ENCODE measurements at regions not wholly inside any gene's neighbourhood (a gene's known extent, or its start where the extent isn't known, plus 50 kb on each side); places are given as distances from the start of the nearest gene placed in this dataset.

GRCh38 chr5:61775901-61776300 is 443.8 kb downstream of the ZSWIM6 start:
- POLR2A ChIA-PET, result no interaction called here
- TF ChIP-seq, protein P1, sequence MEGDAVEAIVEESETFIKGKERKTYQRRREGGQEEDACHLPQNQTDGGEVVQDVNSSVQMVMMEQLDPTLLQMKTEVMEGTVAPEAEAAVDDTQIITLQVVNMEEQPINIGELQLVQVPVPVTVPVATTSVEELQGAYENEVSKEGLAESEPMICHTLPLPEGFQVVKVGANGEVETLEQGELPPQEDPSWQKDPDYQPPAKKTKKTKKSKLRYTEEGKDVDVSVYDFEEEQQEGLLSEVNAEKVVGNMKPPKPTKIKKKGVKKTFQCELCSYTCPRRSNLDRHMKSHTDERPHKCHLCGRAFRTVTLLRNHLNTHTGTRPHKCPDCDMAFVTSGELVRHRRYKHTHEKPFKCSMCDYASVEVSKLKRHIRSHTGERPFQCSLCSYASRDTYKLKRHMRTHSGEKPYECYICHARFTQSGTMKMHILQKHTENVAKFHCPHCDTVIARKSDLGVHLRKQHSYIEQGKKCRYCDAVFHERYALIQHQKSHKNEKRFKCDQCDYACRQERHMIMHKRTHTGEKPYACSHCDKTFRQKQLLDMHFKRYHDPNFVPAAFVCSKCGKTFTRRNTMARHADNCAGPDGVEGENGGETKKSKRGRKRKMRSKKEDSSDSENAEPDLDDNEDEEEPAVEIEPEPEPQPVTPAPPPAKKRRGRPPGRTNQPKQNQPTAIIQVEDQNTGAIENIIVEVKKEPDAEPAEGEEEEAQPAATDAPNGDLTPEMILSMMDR (IDR thresholded peaks at IDR 0.05; ENCODE audit: extremely low read depth in 1 of 2, insufficient read depth in 1 of 2, low read depth in 1 of 2, low read length in 2 of 2), result no peak
- TF ChIP-seq, protein P2, sequence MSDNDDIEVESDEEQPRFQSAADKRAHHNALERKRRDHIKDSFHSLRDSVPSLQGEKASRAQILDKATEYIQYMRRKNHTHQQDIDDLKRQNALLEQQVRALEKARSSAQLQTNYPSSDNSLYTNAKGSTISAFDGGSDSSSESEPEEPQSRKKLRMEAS (IDR thresholded peaks at IDR 0.05; ENCODE audit: insufficient read depth, insufficient read length), result no peak
- intact Hi-C loops (cut with micrococcal nuclease), result no loop called here

GRCh38 chr5:61777292-61777691 is 445.2 kb downstream of the ZSWIM6 start:
- Histone ChIP-seq H3K9ac (replicated peaks; ENCODE audit: extremely low read depth, insufficient read depth, low read length) (no peak overlapping the region), H2AFZ (ENCODE audit: low read depth, low read length) (no peak overlapping the region), H3K36me3 (ENCODE audit: control insufficient read depth in 2 of 2, extremely low read depth in 1 of 2, insufficient read depth in 2 of 2, low read length in 2 of 2) (no peaks in the 10 kb centered on the region), H4K20me1 (replicated peaks; ENCODE audit: control insufficient read depth, extremely low read depth, insufficient read depth, low read length) (no peaks in the 10 kb centered on the region), H3K4me3 (replicated peaks in 1 of 3; ENCODE audit: insufficient read depth in 1 of 3, low read depth in 1 of 3, low read length in 3 of 3) (no peak overlapping the region), H3K4me1 (ENCODE audit: control insufficient read depth, extremely low read depth, insufficient read depth, low read length) (no peaks in the 10 kb centered on the region), H3K9me3 (replicated peaks; ENCODE audit: control insufficient read depth, insufficient read depth, low read length) (no peaks in the 10 kb centered on the region), H3K27ac (ENCODE audit: insufficient read depth, low read depth, low read length) (no peak overlapping the region), H3K4me2 (ENCODE audit: insufficient read depth, low read length) (no peak overlapping the region), H3K9me1 (replicated peaks; ENCODE audit: control insufficient read depth, extremely low read depth, insufficient read depth, low read length) (no peaks in the 10 kb centered on the region), H3K27me3 (ENCODE audit: control insufficient read depth in 2 of 2, insufficient read depth in 2 of 2, low read length in 2 of 2) (peaks cover 0 to 4% of the 10 kb centered on the region in 2 experiments), H3K79me2 (ENCODE audit: control insufficient read depth, insufficient read depth, low read length) (no peaks in the 10 kb centered on the region)
- BruUV-seq (replicated peaks), result no TSS peak
- intact Hi-C loops (cut with micrococcal nuclease) (no loop called here), dilution Hi-C loops (cut with MboI; ENCODE audit: extremely low pct_ligation_motif_present, low sequenced_read_pairs) (no loop called here)
- no peak for DNase-seq (ENCODE audit: low read depth, low spot score)
- POLR2A ChIA-PET, result no interaction called here
- CTCF ChIA-PET, result no interaction called here
- TF ChIP-seq GATA2 (IDR thresholded peaks at IDR 0.05; ENCODE audit: insufficient read depth, insufficient read length, low read depth, low read length) (no peak), POLR2A (IDR thresholded peaks at IDR 0.05; ENCODE audit: low read depth, low read length) (no peak), EZH2 (IDR thresholded peaks at IDR 0.05; ENCODE audit: borderline replicate concordance, low read depth, low read length, severe bottlenecking) (no peak), FOS (IDR thresholded peaks at IDR 0.05; ENCODE audit: borderline replicate concordance, insufficient read depth, low read length) (no peak), JUN (IDR thresholded peaks at IDR 0.05; ENCODE audit: borderline replicate concordance, insufficient read depth, insufficient read length, low read depth) (no peak)
- TF ChIP-seq, protein P2 (IDR thresholded peaks at IDR 0.05; ENCODE audit: insufficient read depth, insufficient read length), result no peak
- FAIRE-seq, result no peak

More at GRCh38 chr5:61775901-61776300, 443.8 kb downstream of the ZSWIM6 start:
- Histone ChIP-seq H3K4me2 (ENCODE audit: insufficient read depth, low read length) (no peak overlapping the region), H3K9me3 (replicated peaks; ENCODE audit: control insufficient read depth, insufficient read depth, low read length) (no peaks in the 10 kb centered on the region), H3K36me3 (ENCODE audit: control insufficient read depth in 2 of 2, extremely low read depth in 1 of 2, insufficient read depth in 2 of 2, low read length in 2 of 2) (no peaks in the 10 kb centered on the region), H2AFZ (ENCODE audit: low read depth, low read length) (no peak overlapping the region), H3K9ac (replicated peaks; ENCODE audit: extremely low read depth, insufficient read depth, low read length) (no peak overlapping the region), H3K4me1 (ENCODE audit: control insufficient read depth, extremely low read depth, insufficient read depth, low read length) (no peaks in the 10 kb centered on the region), H3K79me2 (ENCODE audit: control insufficient read depth, insufficient read depth, low read length) (no peaks in the 10 kb centered on the region), H3K9me1 (replicated peaks; ENCODE audit: control insufficient read depth, extremely low read depth, insufficient read depth, low read length) (no peaks in the 10 kb centered on the region), H3K27me3 (ENCODE audit: control insufficient read depth in 2 of 2, insufficient read depth in 2 of 2, low read length in 2 of 2) (peaks cover 0 to 4% of the 10 kb centered on the region in 2 experiments), H4K20me1 (replicated peaks; ENCODE audit: control insufficient read depth, extremely low read depth, insufficient read depth, low read length) (no peaks in the 10 kb centered on the region), H3K27ac (ENCODE audit: insufficient read depth, low read depth, low read length) (no peak overlapping the region), H3K4me3 (replicated peaks in 1 of 3; ENCODE audit: insufficient read depth in 1 of 3, low read depth in 1 of 3, low read length in 3 of 3) (no peak overlapping the region)
- no TSS peak for BruUV-seq (replicated peaks)
- dilution Hi-C loops (cut with MboI; ENCODE audit: extremely low pct_ligation_motif_present, low sequenced_read_pairs), result no loop called here
- CTCF ChIA-PET, result no interaction called here
- DNase-seq (ENCODE audit: low read depth, low spot score) (no peak), FAIRE-seq (no peak)
